SHP77 treated with DMSO at 0.1 percent for 48 hours (cell line): ENCODE measurements at regions not wholly inside any gene's neighbourhood (a gene's known extent, or its start where the extent isn't known, plus 50 kb on each side); places are given as distances from the start of the nearest gene placed in this dataset.

Experiments
- DNase-seq: peaks from one replicate; lab custom pipeline; 2025; lab: John Stamatoyannopoulos, UW

- DNase-seq: peak; percentile 37
Measured at GRCh38 chr13:80131204-80131603, 209.7 kb downstream of the SPRY2 start.

GRCh38 chr13:80126389-80127068 is 214.4 kb downstream of the SPRY2 start:
- DNase-seq: no peak

GRCh38 chr13:80123945-80124344 is 217.0 kb downstream of the SPRY2 start:
- DNase-seq: no peak

DNA sequence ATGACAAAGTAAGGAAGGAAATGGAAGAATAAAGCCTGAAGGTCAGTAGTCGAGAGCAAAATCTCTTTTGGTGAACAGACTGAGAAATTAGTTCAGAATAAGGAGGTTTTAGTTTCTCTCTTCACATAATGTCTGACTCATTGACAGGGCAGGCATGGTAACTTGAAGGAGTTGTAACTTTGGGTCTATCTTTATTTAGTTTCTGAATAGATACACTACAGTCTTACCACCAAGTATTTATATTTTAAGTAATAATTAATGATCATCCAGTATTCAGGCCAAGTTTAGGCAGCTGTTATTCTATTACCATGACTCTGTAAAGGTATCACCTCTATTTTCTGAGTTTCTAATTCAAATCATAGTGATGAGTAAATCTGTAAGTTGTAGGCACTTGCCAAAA is 219.9 kb downstream of the SPRY2 start:
- no peak for DNase-seq

DNA sequence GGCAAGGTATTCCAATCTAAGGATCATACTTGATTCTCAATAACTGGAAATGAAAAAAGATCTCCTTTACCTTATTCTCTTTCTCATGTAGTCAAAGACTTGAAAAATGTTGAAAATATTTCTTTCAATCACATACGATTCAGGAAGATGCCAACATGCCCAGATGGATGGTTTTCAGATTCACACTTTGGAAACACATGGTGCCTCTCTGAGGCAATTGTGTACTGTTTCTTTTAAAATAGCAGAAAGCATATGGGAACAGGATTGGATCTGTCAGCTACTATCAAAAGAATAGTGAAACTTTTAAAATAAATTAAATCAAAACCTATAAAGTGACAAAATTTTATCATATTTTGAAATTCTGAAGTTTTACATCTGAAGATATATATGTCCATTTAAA is 222.4 kb downstream of the SPRY2 start:
- DNase-seq: no peak

DNA sequence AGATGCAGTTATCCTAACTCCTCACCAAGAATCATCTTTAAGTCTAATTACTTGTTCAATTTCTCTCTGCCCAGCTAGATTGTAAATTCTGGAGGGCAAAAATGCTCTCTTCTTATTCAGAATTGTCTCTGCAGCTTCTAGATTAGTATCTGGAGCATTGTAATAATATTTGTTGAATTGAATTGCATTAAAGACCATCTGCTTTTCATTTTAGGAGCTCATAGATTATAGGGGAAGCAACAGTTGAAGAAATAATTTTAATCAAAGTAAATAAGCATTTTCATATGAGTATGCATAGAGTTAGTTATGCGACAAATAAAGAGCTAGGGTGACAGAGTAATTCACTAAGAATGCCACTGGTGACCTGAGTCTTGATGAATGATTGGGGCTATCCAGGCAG is 222.8 kb downstream of the SPRY2 start:
- no peak for DNase-seq

DNA sequence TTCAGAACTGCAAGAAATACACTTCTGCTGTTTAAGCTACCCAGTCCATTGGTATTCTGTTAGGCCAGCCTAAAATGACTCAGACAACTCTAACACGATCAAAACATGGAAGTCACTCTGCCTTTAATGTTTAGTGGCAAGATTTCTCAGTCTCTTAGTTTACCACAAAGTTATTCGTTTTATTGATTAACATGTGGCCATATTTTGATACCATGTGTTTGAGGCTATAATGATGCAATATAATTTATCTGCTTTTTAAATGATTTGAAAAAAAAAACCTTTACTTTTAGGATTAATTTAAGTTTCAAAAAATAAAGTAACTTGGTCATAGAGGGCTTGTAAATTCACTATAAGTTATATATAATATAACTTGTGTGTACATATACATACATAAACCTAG is 223.4 kb downstream of the SPRY2 start:
- no peak for DNase-seq

DNA sequence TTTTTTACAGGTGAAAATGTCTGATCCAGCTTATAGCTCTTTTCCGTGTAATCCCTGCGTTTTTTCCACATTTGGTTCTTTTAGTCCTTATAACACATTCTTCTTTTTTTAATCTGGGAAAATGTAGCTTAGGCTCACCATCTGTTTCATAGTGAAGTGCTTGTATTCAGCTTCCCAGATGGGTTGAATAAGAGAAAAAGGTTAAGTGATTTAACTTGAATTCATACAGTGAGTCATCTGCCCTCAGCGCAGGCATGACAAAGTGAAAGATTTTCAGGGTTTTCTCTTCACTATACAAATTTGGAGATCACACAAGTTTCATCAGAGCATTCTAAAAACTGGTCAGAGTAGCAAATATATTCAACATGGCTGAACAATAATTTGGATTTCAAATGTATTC is 224.8 kb downstream of the SPRY2 start:
- no peak for DNase-seq

- no peak for DNase-seq
Measured at GRCh38 chr13:80115616-80116015, 225.3 kb downstream of the SPRY2 start.

GRCh38 chr13:80113714-80114454 is 227.0 kb downstream of the SPRY2 start:
- DNase-seq: no peak

DNA sequence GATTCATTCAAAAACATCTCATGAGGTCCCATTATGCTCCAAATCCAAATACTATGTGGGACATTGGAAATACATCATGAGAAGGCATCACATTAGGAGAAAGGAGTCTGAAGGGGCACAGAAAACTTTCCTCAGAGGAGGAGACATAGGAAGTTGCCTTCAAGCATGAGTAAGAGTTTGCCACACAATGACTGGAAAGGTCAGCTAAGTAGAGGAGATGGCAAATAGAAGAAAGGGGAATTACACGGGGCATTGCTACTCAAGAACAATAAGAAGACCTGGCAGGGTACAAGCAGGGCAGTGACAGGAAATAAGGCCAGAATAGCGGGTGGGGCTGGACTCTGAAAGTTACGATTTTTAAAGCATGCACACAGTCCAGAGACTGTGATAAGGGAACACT is 231.6 kb downstream of the SPRY2 start:
- DNase-seq: no peak

DNA sequence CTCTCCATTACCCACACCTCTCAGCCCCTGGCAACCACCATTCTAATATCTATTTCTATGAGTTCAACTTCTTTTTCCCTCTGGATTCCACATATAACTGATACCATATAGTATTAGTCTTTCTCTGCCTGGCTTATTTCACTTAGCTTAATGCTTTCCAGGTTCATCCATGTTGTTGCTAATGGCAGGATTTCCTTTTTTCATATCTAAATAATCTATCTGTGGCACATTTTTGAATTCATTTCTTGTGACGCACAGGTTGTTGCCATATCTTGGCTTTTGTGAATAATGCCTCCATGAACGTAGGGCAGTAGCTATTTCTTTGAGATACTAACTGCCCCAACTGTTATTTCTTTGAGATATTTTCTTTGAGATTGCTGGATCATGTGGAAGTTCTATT is 235.6 kb downstream of the SPRY2 start:
- DNase-seq: no peak

GRCh38 chr13:80101040-80101439 is 239.9 kb downstream of the SPRY2 start:
- DNase-seq: no peak

DNA sequence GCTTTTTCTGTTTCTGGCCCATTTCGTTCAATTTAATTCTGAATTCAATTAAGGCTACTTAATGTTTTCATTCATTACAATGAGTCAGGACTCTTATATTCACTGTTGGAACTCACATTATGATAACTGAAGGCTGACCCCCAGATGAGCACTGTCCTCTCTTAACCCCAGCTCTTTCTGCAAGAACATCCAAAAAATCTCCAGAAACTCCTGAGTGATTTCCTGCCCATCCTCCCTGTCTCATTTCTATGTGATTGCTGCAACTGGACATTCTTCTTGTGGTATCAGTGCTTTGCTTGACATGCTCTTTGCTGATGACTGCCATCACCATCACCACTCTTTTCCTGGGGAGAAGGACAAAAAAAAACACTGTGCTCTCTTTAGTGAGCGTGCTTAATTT is 240.3 kb downstream of the SPRY2 start:
- DNase-seq: no peak

DNA sequence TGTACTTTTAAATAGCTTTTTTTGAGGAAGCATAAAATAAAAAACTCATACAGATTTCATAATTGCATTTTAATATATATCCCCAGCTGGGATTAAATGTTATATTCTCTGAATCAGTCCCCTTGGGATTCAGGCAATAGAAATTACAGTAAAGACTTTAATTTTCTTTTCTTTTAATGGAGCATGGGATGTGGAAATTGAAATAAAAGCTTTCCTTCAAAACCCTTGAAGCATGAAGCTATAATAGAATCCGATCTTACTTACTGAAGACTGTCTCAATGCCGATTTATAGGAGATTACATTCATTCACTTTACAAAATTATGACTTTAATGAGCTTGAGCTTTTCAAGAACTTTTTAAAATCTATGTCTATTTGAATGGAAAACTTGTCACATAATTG is 243.4 kb downstream of the SPRY2 start:
- DNase-seq: no peak

GRCh38 chr13:80096383-80096782 is 244.5 kb downstream of the SPRY2 start:
- no peak for DNase-seq

- DNase-seq: no peak
Measured at GRCh38 chr13:80094526-80094925, 246.4 kb downstream of the SPRY2 start.

DNA sequence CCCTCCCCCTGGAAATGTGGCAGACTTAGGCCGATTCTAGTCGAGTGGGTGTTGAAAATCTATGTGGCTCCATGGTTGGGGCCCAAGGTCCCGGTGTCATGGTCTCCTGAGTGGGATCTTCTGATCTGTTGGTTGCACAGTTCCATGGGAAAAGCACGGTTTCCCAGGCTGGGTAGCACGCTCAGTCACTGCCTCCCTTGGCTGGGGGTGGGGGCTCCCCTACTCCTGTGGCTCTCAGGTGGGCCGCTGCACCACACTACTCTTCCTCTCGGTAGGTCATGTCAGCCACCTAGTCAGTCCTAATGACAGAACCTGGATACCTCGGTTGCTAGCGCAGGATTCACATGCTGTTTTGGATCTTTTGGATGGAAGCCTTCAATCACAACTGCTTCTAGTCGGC is 247.0 kb downstream of the SPRY2 start:
- DNase-seq: no peak

GRCh38 chr13:80086304-80086721 is 254.6 kb downstream of the SPRY2 start:
- DNase-seq: no peak

DNA sequence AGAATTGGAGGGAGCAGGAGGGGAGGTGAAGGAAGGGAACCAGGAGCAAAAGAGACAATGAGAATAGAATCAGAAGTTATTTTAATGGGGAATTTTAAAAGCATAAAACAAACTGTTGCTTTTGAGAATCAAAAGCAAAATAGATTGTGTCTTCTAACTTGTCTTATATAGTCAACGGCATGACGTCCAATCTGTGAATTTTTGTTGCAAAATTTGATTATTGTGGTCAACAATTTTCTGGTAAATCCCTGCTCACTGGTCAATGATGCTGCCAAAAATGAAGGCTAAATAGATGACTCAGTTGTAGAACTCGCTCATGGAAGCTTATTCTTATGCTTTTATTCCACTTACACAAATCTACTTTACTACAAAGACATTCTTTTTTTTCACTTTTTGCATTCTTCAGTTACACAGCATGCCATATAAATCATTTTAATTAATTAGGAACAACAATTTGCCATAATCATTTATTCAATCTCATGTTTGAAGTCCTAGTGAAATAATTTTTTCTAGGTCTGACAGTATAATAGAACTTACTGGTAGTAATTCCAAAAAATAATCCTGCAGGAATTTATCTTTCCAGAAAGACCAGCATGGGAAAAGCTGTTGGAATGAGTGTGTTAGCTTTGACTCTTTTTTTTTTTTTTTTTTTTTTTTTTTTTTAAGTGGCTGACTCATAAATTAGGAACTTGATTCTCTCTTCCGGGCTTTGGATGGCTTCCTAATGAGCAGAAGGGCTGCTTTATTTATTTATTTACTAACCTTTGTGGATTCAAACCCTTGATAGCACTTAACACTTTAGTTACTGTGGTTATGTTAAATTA is 256.9 kb downstream of the SPRY2 start:
- DNase-seq: peak; percentile 3

DNA sequence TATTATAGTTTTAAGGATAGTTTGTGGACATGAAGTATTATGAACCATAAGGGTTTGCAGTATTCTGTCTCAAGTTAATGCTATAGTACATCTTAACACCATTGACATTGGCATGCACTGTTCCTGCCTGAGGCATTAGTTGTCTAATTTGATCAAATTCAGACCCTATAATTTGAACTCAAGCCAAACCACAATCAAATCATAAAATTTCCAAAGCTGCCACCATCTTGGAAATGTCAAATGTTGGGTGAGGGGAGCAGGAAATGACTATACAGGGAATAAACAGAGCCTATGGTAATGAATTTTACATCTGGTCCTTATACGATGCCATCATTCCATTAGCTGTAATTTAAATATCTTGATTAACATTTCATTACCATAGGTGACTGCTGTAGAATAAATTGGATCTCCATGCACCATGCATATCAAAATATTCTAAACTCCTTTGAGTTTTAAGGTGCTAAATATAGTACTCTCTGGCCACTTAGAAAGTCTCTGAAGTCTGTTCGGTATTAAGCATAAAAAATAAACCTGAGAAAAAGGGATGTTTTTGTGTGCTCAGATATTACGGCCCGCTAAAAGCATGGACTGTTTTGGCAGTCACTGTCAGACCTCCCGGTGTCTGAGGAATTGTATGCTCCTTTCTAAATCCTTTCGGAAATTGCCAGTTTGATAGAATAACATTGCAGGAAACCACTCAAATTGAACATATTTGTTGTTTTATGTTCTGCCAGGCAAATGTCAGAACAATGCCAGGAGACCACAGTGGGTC is 257.7 kb downstream of the SPRY2 start:
- no peak for DNase-seq

DNA sequence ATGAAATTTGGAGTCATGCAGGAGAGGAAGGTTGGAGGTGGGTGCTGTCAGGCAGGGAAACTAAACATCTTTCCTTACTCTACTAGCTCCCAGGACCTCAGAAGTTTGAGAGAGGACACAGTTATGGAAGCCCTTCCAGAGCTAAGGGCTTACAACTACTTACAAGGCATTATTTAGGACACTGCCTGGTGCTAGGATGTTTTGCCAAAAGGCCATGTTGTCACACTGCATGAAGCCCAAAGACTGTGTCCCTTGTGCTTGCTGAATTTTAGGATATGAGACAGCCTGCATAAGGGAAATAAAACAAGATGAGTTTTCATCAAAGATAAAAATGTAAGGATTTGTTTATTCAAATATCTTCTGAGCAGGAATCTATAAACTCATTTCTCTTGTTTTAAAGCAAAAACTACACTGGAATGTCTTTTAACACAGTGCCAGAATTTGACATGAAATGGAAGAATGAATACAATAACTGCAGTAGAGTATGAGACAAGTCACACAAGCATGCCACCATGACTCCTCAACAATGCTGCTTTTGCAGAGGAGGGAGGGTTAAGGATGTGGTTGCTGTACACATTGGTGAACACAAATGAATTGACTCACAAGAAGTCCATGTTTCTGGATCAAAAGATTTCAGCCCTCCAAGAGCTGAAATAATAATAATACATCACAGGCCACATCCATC is 258.4 kb downstream of the SPRY2 start:
- DNase-seq: no peak
